Bronchial epithelial cell (primary cell): ENCODE measurements at regions not wholly inside any gene's neighbourhood (a gene's known extent, or its start where the extent isn't known, plus 50 kb on each side); places are given as distances from the start of the nearest gene placed in this dataset.
A peak's percentile ranks its signal among the peaks of the same experiment; 100 is the strongest.

ENCODE experiments used
- DNase-seq: peaks from one replicate; pipeline ENCODE4 v3.0.0-alpha.2; 2010; ENCODE audit warnings: low read depth
- FAIRE-seq: peaks from 2 replicates; lab custom pipeline; 2011; peaks lifted over from hg19 to GRCh38; lab: Jason Lieb, UNC
- H3K27me3 ChIP-seq: 2 replicates; pipeline ENCODE4 v1.5.1; 2011; ENCODE audit warnings: low read length; ENCODE audit not compliant: control insufficient read depth, insufficient read depth
- H3K36me3 ChIP-seq: 2 replicates; pipeline ENCODE4 v1.5.1; 2011; ENCODE audit warnings: low read length; ENCODE audit not compliant: control insufficient read depth, insufficient read depth
- H3K4me3 ChIP-seq: 2 replicates; pipeline ENCODE4 v1.5.1; 2011; ENCODE audit warnings: mild to moderate bottlenecking, low read depth, low read length, control low read depth
- CTCF ChIP-seq: IDR thresholded peaks from 2 replicates; pipeline ENCODE4 v1.5.1; 2011; ENCODE audit warnings: mild to moderate bottlenecking, moderate library complexity, low read length, control low read depth, inconsistent platforms; ENCODE audit not compliant: insufficient read depth, severe bottlenecking

DNA sequence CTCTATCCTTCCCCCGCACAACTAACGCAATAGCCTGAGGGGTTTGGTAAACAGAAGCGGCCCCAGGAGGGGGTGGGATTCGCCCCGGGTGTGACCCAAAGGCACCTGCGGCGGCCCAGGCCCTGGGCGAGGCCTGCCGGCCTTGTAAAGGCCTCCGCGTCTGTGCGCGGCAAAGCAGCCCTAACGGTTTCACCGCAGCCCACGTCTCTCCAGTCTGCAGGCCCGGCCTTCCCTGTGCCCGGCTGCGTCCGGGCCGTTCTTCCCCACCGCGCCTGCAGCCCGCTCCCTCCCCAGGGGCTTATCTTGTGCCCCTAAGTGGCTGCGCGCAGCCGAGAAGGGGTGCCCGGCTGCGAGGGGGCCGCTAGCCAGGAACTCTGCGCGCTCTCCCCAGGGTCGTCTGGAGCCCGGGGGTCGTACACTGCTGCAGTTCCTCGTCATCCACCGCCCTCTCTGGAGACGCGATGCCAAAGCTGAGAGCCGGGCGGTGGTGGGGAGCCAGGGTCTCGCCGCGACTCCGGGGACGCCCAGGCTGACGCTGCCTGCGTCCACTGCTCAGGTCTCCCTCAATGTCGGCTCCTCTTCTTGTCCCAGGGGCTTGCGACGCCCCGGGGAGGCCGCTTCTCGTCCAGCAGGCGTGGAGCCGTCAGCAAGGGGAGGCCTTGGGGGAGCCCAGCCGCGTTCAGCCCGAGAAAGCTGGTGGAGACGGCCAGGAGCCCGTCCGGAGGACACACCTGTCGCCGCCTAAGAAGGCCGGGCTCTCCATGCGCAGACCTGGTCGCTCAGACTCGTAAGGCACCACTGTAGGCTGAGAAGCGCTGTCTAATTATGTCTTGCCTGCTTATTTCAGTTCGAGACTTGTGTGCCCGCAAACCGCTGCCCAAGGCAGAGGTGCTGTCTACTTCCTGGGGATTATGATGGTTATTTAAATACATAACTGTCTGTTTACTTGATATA lies 132.3 kb downstream of the SPAG6 start:
- no peak overlapping the region for H3K4me3 ChIP-seq
- DNase-seq (no peak), FAIRE-seq (no peak)
- H3K27me3 ChIP-seq, result peaks cover 28% of the 10 kb centered on the region
- H3K36me3 ChIP-seq, result no peaks in the 10 kb centered on the region
- TF ChIP-seq CTCF, result no peak

GRCh38 chr10:22478555-22479334 lies 133.4 kb downstream of the SPAG6 start:
- FAIRE-seq (no peak), DNase-seq (no peak)
- Histone ChIP-seq H3K36me3 (no peaks in the 10 kb centered on the region), H3K27me3 (peaks cover 23% of the 10 kb centered on the region), H3K4me3 (no peak overlapping the region)
- TF ChIP-seq CTCF, result no peak

DNA sequence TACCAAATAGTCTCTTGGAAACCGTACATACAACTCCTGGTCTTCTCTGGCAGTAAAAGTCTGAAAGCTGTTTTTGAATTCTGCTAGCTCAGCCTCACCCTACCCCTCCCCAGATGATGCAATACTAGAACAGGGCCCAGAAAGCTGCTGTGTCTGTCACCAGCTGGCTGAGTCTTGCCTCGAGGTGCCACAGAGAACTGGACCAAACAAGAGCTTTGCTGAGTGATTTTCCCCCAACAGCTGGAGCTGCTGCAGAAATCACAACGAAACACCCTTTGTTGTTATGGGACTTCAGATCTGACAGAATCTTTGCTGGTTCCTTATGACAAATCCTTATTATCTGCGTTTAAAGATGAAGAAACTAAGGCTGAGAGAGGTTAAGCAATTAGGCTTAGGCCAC lies 134.1 kb downstream of the SPAG6 start:
- Histone ChIP-seq H3K36me3 (no peaks in the 10 kb centered on the region), H3K27me3 (peaks cover 21% of the 10 kb centered on the region), H3K4me3 (no peak overlapping the region)
- TF ChIP-seq CTCF, result no peak
- FAIRE-seq (no peak), DNase-seq (no peak)

DNA sequence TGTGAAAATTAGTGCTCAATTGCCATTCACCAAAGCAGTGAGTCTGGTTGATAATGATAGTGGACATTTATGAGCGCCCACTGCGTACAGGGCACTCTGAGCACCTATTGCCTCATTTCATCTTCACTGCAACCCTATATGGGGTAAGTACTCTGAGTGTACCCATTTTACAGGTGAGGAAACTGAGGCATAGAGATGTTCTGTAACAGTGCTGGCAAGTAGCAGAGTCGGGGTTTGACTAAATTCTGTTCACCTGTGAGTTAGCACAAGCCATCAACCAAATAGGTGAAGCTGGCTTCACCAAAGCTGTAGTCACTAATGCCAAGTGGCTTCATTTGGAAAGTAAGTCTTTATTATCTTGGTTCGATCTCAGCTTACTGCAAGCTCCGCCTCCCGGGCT lies 135.8 kb downstream of the SPAG6 start:
- Histone ChIP-seq H3K4me3 (no peak overlapping the region), H3K36me3 (no peaks in the 10 kb centered on the region), H3K27me3 (peaks cover 13% of the 10 kb centered on the region)
- TF ChIP-seq CTCF, result no peak
- DNase-seq (no peak), FAIRE-seq (no peak)

GRCh38 chr10:22481687-22482539 lies 136.6 kb downstream of the SPAG6 start:
- Histone ChIP-seq H3K36me3 (no peaks in the 10 kb centered on the region), H3K4me3 (no peak overlapping the region), H3K27me3 (peaks cover 5% of the 10 kb centered on the region)
- no peak for FAIRE-seq
- DNase-seq, result peak; percentile 54
- TF ChIP-seq CTCF, result no peak
